AG04450 (cell line): ENCODE measurements at regions not wholly inside any gene's neighbourhood (a gene's known extent, or its start where the extent isn't known, plus 50 kb on each side); places are given as distances from the start of the nearest gene placed in this dataset.

ENCODE experiments used
- CTCF ChIA-PET: fragments of 300-600, 350-600 bp; formaldehyde crosslinking; extraction: SDS; loops from one replicate; lab custom pipeline; 2022; ENCODE audit warnings: antibody characterized with exemption, inconsistent platforms; lab: Charles Lee
- POLR2A ChIA-PET: fragments of 350-600 bp; formaldehyde crosslinking; extraction: SDS; loops from one replicate; lab custom pipeline; 2021; ENCODE audit warnings: antibody characterized with exemption, inconsistent platforms; lab: Yijun Ruan, JAX
- DNase-seq: peaks from one replicate; pipeline ENCODE4 v3.0.0-alpha.2; 2011; ENCODE audit warnings: low read depth, low spot score
- H3K27ac ChIP-seq: one replicate; pipeline ENCODE4 v1.5.1; 2012; ENCODE audit warnings: low read depth, low read length, control low read depth
- H3K27me3 ChIP-seq: one replicate; pipeline ENCODE4 v1.6.0; 2012; ENCODE audit warnings: low read length; ENCODE audit not compliant: control insufficient read depth, insufficient read depth
- H3K4me3 ChIP-seq: 2 replicates; pipeline ENCODE4 v1.5.1; 2011; ENCODE audit warnings: mild to moderate bottlenecking, low read depth, low read length, control low read depth
- H3K9me3 ChIP-seq: 2 replicates; pipeline ENCODE4 v1.5.1; 2012; ENCODE audit warnings: low read length; ENCODE audit not compliant: control insufficient read depth, insufficient read depth
- CTCF ChIP-seq: IDR thresholded peaks from 2 replicates; pipeline ENCODE4 v1.5.1; 2011; ENCODE audit warnings: low read depth, low read length, control low read depth, inconsistent platforms

GRCh38 chr1:88433556-88433955 lies 250.5 kb upstream of the PKN2 start:
- Histone ChIP-seq H3K27me3 (no peaks in the 10 kb centered on the region), H3K4me3 (no peak overlapping the region), H3K27ac (no peak overlapping the region), H3K9me3 (no peaks in the 10 kb centered on the region)
- POLR2A ChIA-PET = no interaction called here
- TF ChIP-seq CTCF = no peak
- CTCF ChIA-PET = no interaction called here
- no peak for DNase-seq

GRCh38 chr1:88434836-88435235 lies 249.2 kb upstream of the PKN2 start:
- Histone ChIP-seq H3K27ac (no peak overlapping the region), H3K27me3 (no peaks in the 10 kb centered on the region), H3K4me3 (no peak overlapping the region), H3K9me3 (no peaks in the 10 kb centered on the region)
- TF ChIP-seq CTCF = no peak
- ChIA-PET CTCF (no interaction called here), POLR2A (no interaction called here)
- DNase-seq = no peak

- Histone ChIP-seq H3K27me3 (no peaks in the 10 kb centered on the region), H3K4me3 (no peak overlapping the region), H3K27ac (no peak overlapping the region), H3K9me3 (no peaks in the 10 kb centered on the region)
- no peak for DNase-seq
- no peak for TF ChIP-seq CTCF
- ChIA-PET CTCF (no interaction called here), POLR2A (no interaction called here)
Measured at GRCh38 chr1:88441022-88441421, 243.1 kb upstream of the PKN2 start.

- H3K4me3 ChIP-seq = no peak overlapping the region
- no peak overlapping the region for H3K27ac ChIP-seq
- no peak for DNase-seq
- no peaks in the 10 kb centered on the region for H3K27me3 ChIP-seq
- ChIA-PET POLR2A (no interaction called here), CTCF (no interaction called here)
- TF ChIP-seq CTCF = no peak
- H3K9me3 ChIP-seq = no peaks in the 10 kb centered on the region
Measured at GRCh38 chr1:88451856-88452255, 232.2 kb upstream of the PKN2 start.

- TF ChIP-seq CTCF = no peak
- Histone ChIP-seq H3K27me3 (no peaks in the 10 kb centered on the region), H3K27ac (no peak overlapping the region), H3K4me3 (no peak overlapping the region), H3K9me3 (no peaks in the 10 kb centered on the region)
- CTCF ChIA-PET = no interaction called here
- POLR2A ChIA-PET = no interaction called here
- DNase-seq = no peak
Measured at GRCh38 chr1:88453295-88453694, 230.8 kb upstream of the PKN2 start.
